Mesendoderm (in vitro differentiated cells): ENCODE measurements at regions not wholly inside any gene's neighbourhood (a gene's known extent, or its start where the extent isn't known, plus 50 kb on each side); places are given as distances from the start of the nearest gene placed in this dataset.

Experiments used
- DNase-seq: peaks from one replicate; pipeline ENCODE4 v3.0.0; 2013
- H2AK5ac ChIP-seq: 2 replicates; pipeline ENCODE4 v1.6.1; 2013; ENCODE audit warnings: low read length, inconsistent platforms
- H2BK120ac ChIP-seq: 2 replicates; pipeline ENCODE4 v1.6.1; 2013; ENCODE audit warnings: low read depth, mild to moderate bottlenecking, low read length, moderate library complexity, mixed read lengths
- H2BK15ac ChIP-seq: replicated peaks from 2 replicates; pipeline ENCODE4 v1.6.1; 2013; ENCODE audit warnings: low read depth, mild to moderate bottlenecking, moderate library complexity
- H2BK5ac ChIP-seq: 2 replicates; pipeline ENCODE4 v1.6.1; 2013; ENCODE audit warnings: low read length, inconsistent platforms
- H3K18ac ChIP-seq: 2 replicates; pipeline ENCODE4 v1.6.1; 2013; ENCODE audit warnings: mild to moderate bottlenecking, low read length, mixed read lengths
- H3K23ac ChIP-seq: one replicate; pipeline ENCODE4 v1.6.1; 2013; ENCODE audit warnings: low read length
- H3K27ac ChIP-seq: 2 replicates; pipeline ENCODE4 v1.5.1; 2013; ENCODE audit warnings: low read depth, mild to moderate bottlenecking, inconsistent platforms, low read length, moderate library complexity
- H3K27me3 ChIP-seq: 2 replicates; pipeline ENCODE4 v1.6.1; 2013; ENCODE audit warnings: low read length, control low read depth, mild to moderate bottlenecking, inconsistent platforms; ENCODE audit not compliant: insufficient read depth, poor library complexity
- H3K36me3 ChIP-seq: 2 replicates; pipeline ENCODE4 v1.6.1; 2013; ENCODE audit warnings: low read length, inconsistent platforms; ENCODE audit not compliant: control insufficient read depth, insufficient read depth
- H3K4ac ChIP-seq: one replicate; pipeline ENCODE4 v1.6.1; 2013; ENCODE audit warnings: low read depth, mild to moderate bottlenecking, low read length, moderate library complexity
- H3K4me1 ChIP-seq: 2 replicates; pipeline ENCODE4 v1.6.1; 2013; ENCODE audit warnings: low read depth, low read length, inconsistent platforms; ENCODE audit not compliant: control insufficient read depth
- H3K4me2 ChIP-seq: 2 replicates; pipeline ENCODE4 v1.6.1; 2013; ENCODE audit warnings: low read length
- H3K4me3 ChIP-seq: 2 replicates; pipeline ENCODE4 v1.5.1; 2013; ENCODE audit warnings: mild to moderate bottlenecking, low read length
- H3K56ac ChIP-seq: one replicate; pipeline ENCODE4 v1.6.1; 2013; ENCODE audit warnings: low read length
- H3K79me1 ChIP-seq: 2 replicates; pipeline ENCODE4 v1.6.1; 2013; ENCODE audit warnings: low read length, inconsistent platforms
- H3K79me2 ChIP-seq: 2 replicates; pipeline ENCODE4 v1.6.1; 2013; ENCODE audit warnings: mild to moderate bottlenecking, low read length; ENCODE audit not compliant: control insufficient read depth, insufficient read depth
- H3K9ac ChIP-seq: 2 replicates; pipeline ENCODE4 v1.6.1; 2013; ENCODE audit warnings: low read length, inconsistent platforms
- H4K5ac ChIP-seq: one replicate; pipeline ENCODE4 v1.6.1; 2013; ENCODE audit warnings: low read length
- H4K8ac ChIP-seq: one replicate; pipeline ENCODE4 v1.6.1; 2013; ENCODE audit warnings: low read depth, mild to moderate bottlenecking, control low read depth, low read length, moderate library complexity
- WGBS: extraction: QIAGEN DNeasy Blood & Tissue Kit; methylation state at CpG from one replicate; pipeline ENCODE4 v1.1.7; 2013; ENCODE audit warnings: low lambda C conversion rate, missing lambda C conversion rate; ENCODE audit not compliant: insufficient coverage; ENCODE audit errors: extremely low coverage; 5-methylcytosine and 5-hydroxymethylcytosine counted together

DNA sequence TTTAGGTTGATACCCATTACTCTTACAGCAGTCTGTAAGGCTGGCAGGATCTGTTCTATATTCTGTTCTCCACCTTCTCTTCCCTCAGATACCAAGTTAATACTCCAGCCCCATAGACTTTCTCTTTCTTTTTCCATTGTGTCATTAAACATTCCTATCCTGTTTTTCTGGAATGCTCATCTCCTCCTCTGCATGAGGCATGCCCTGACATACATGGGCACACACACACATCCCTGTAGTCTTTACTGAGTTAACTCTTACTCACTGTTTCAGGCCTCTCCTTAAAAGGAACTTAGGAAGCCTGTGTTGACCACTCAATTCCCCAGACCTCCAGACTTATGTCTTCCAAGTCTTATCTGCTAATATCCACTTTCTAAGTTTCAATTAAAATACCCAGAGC lies 476.8 kb downstream of the METTL15 start:
- Histone ChIP-seq H2BK5ac (no peak overlapping the region), H3K4ac (no peak overlapping the region), H3K23ac (no peak overlapping the region)

DNA sequence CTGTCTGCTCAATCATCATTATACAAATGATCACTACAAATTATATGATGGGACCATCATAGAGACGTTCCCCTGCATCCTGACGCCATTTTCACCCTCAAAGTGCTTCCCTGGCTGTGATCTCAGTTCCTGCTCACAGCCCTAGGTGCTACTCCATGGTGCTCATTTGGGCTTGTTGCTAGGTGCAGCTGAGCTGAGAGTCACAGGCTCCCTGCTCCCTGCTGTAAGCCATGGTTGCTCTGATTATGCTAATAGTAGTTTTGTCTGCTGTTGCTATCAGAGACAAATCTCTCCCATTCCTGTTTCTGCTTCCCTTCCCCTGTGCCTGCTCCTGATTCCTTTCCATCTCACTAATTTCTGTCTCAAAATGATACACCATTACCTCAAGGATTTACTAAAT lies 474.3 kb downstream of the METTL15 start:
- Histone ChIP-seq H3K79me1 (no peaks in the 10 kb centered on the region), H3K36me3 (no peaks in the 10 kb centered on the region), H2BK5ac (no peak overlapping the region), H3K27ac (no peak overlapping the region), H3K79me2 (no peaks in the 10 kb centered on the region), H4K8ac (no peak overlapping the region), H3K56ac (no peak overlapping the region), H3K18ac (no peak overlapping the region), H3K23ac (no peak overlapping the region), H3K4me2 (no peak overlapping the region), H4K5ac (no peak overlapping the region), H3K4ac (no peak overlapping the region), H3K4me3 (no peak overlapping the region), H2AK5ac (no peak overlapping the region), H2BK120ac (no peak overlapping the region), H3K4me1 (no peaks in the 10 kb centered on the region), H3K27me3 (no peaks in the 10 kb centered on the region), H3K9ac (no peak overlapping the region), H2BK15ac (no peak overlapping the region)
- DNase-seq, result no peak
- no CpG with 5 or more reads among the region's 2 CpGs for WGBS

More for the DNA sequence above, 476.8 kb downstream of the METTL15 start:
- Histone ChIP-seq H3K18ac (no peak overlapping the region), H4K8ac (no peak overlapping the region), H2BK120ac (no peak overlapping the region), H3K36me3 (no peaks in the 10 kb centered on the region), H4K5ac (no peak overlapping the region), H3K4me2 (no peak overlapping the region), H3K9ac (no peak overlapping the region), H3K4me3 (no peak overlapping the region), H3K56ac (no peak overlapping the region), H3K27me3 (no peaks in the 10 kb centered on the region), H2AK5ac (no peak overlapping the region), H3K4me1 (no peaks in the 10 kb centered on the region), H2BK15ac (no peak overlapping the region), H3K79me1 (no peaks in the 10 kb centered on the region), H3K79me2 (no peaks in the 10 kb centered on the region), H3K27ac (no peak overlapping the region)
- no peak for DNase-seq

DNA sequence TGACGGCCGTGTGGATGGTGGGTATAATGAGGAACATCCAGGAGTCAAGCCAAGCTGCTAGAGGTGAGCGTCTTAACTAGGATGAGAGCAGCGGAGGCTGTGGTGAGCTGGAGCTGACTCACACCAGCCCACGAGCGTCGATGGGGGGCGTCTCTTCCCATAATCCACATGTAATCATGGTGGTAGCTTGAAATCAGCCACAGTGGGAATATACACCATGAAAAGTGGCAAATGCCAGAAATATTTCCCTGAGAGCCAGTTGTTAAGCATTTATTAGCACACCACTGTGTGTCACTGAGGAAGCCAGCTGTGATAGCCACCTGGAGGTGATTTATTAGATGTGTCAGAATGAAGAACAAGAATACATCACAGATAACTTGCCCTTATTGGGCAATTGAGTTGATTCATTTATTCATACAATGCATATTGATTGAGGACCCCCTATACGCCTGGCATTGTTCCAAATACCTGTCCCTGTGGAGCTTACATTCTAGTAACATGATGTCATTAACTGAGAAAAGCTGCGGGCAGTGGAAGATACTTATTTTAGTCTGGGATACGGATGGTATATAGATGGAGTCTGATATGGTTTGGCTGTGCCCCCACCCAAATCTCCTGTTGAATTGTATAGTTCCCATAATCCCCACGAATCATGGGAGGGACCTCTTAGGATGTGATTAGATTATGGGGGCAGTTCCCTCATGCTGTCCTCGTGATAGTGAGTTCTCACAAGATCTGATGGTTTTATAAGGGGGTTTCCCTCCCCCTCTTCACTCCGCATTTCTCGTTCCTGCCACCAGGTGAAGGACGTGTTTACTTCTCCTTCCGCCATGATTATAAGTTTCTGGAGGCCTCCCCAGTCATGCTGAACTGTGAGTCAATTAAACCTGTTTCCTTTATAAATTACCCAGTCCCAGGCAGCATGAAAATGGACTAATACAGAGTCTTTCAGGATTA lies 473.4 kb downstream of the METTL15 start:
- WGBS, result no CpG with 5 or more reads among the region's 17 CpGs
- Histone ChIP-seq H3K4ac (no peak overlapping the region), H2BK5ac (no peak overlapping the region)

GRCh38 chr11:28571371-28571770 lies 463.2 kb downstream of the METTL15 start:
- Histone ChIP-seq H3K27ac (no peak overlapping the region), H3K4me1 (peaks cover 2% of the 10 kb centered on the region), H4K5ac (no peak overlapping the region), H3K4ac (no peak overlapping the region), H2AK5ac (no peak overlapping the region), H2BK120ac (no peak overlapping the region), H3K4me3 (no peak overlapping the region), H2BK5ac (no peak overlapping the region), H3K4me2 (no peak overlapping the region), H3K9ac (no peak overlapping the region), H2BK15ac (no peak overlapping the region), H4K8ac (no peak overlapping the region), H3K27me3 (no peaks in the 10 kb centered on the region), H3K79me1 (no peaks in the 10 kb centered on the region), H3K79me2 (no peaks in the 10 kb centered on the region), H3K56ac (no peak overlapping the region), H3K18ac (no peak overlapping the region), H3K36me3 (no peaks in the 10 kb centered on the region), H3K23ac (no peak overlapping the region)
- DNase-seq, result no peak

More for the DNA sequence above, 473.4 kb downstream of the METTL15 start:
- Histone ChIP-seq H4K8ac (no peak overlapping the region), H3K4me3 (no peak overlapping the region), H2BK15ac (no peak overlapping the region), H3K23ac (no peak overlapping the region), H3K27ac (no peak overlapping the region), H3K4me1 (no peaks in the 10 kb centered on the region), H3K9ac (no peak overlapping the region), H3K4me2 (no peak overlapping the region), H3K27me3 (no peaks in the 10 kb centered on the region), H2AK5ac (no peak overlapping the region), H2BK120ac (no peak overlapping the region), H3K79me2 (no peaks in the 10 kb centered on the region), H3K18ac (peak overlapping the region; percentile 77), H3K79me1 (no peaks in the 10 kb centered on the region), H3K56ac (no peak overlapping the region), H3K36me3 (no peaks in the 10 kb centered on the region), H4K5ac (no peak overlapping the region)
- peak; percentile 77 for DNase-seq

- no peak overlapping the region for H3K56ac ChIP-seq
- no peak overlapping the region for H4K5ac ChIP-seq
- no peak overlapping the region for H3K27ac ChIP-seq
- H3K4ac ChIP-seq, result no peak overlapping the region
- no peak overlapping the region for H4K8ac ChIP-seq
- no peaks in the 10 kb centered on the region for H3K36me3 ChIP-seq
- no peak overlapping the region for H2BK120ac ChIP-seq
- H3K4me2 ChIP-seq, result no peak overlapping the region
- H3K23ac ChIP-seq, result no peak overlapping the region
- no peaks in the 10 kb centered on the region for H3K79me1 ChIP-seq
- no peak overlapping the region for H2BK15ac ChIP-seq
- no CpG with 5 or more reads among the region's 4 CpGs for WGBS
- no peak overlapping the region for H3K9ac ChIP-seq
- no peak overlapping the region for H2BK5ac ChIP-seq
- H3K27me3 ChIP-seq, result no peaks in the 10 kb centered on the region
- no peaks in the 10 kb centered on the region for H3K79me2 ChIP-seq
- H2AK5ac ChIP-seq, result no peak overlapping the region
- H3K4me3 ChIP-seq, result no peak overlapping the region
- no peak overlapping the region for H3K18ac ChIP-seq
- H3K4me1 ChIP-seq, result peaks cover 2% of the 10 kb centered on the region
- DNase-seq, result no peak
Measured at GRCh38 chr11:28569106-28569505, 460.9 kb downstream of the METTL15 start.
